ENCODE measurements at regions not wholly inside any gene's neighbourhood (a gene's known extent, or its start where the extent isn't known, plus 50 kb on each side); places are given as distances from the start of the nearest gene placed in this dataset.
"Not testable (repeated sequence)": the region's sequence is repeated elsewhere in the genome, so short reads cannot be mapped to it uniquely, and the experiment has no call there.

- Mint-ChIP-seq H3K4me1 (peaks cover 0 to 2% (median 0%) of the 10 kb centered on the region in 4 donors), H3K9me3 (no peaks in the 10 kb centered on the region), H3K27ac (no peak overlapping the region), H3K27me3 (peaks cover 42% of the 10 kb centered on the region), H3K36me3 (no peaks in the 10 kb centered on the region), H3K4me3 (no peak overlapping the region)
- peaks cover under 1% of the 10 kb centered on the region for H3K4me1 ChIP-seq (ENCODE audit: control insufficient read depth, insufficient read depth, low read length, poor library complexity, severe bottlenecking)
- peaks cover 4% of the 10 kb centered on the region for H3K27me3 ChIP-seq (ENCODE audit: control insufficient read depth, insufficient read depth, low read length)
- H3K4me3 ChIP-seq (ENCODE audit: low read depth, low read length), result no peak overlapping the region
- DNase-seq, result no peak
- H3K36me3 ChIP-seq (ENCODE audit: control insufficient read depth, insufficient read depth, low read length), result no peaks in the 10 kb centered on the region
- H3K27ac ChIP-seq (ENCODE audit: insufficient read depth, low read length, poor library complexity, severe bottlenecking), result no peak overlapping the region
- no peaks in the 10 kb centered on the region for H3K9me3 ChIP-seq (ENCODE audit: control insufficient read depth in 2 of 2, low read length in 2 of 2)
- ATAC-seq (ENCODE audit: low read depth in 2 of 2), result no peak
These were observed 65.2 kb downstream of the C9orf50 start for GRCh38 chr9:129555512-129556215.

- no peak overlapping the region for H3K4me3 Mint-ChIP-seq
- ATAC-seq (ENCODE audit: low read depth in 2 of 2), result no peak
- peaks cover 47% of the 10 kb centered on the region for H3K27me3 Mint-ChIP-seq
These were observed 66.3 kb downstream of the C9orf50 start for GRCh38 chr9:129554649-129555048.

GRCh38 chr9:129553277-129553676 lies 67.6 kb downstream of the C9orf50 start:
- H3K36me3 ChIP-seq (ENCODE audit: control insufficient read depth, insufficient read depth, low read length), result no peaks in the 10 kb centered on the region
- H3K4me1 Mint-ChIP-seq, result peaks cover 0 to 9% (median 2%) of the 10 kb centered on the region in 4 donors
- H3K27me3 Mint-ChIP-seq, result peaks cover 60% of the 10 kb centered on the region
- H3K4me3 ChIP-seq (ENCODE audit: low read depth, low read length), result no peak overlapping the region
- H3K9me3 ChIP-seq (ENCODE audit: control insufficient read depth in 2 of 2, low read length in 2 of 2), result no peaks in the 10 kb centered on the region
- no peak overlapping the region for H3K27ac Mint-ChIP-seq
- no peak for ATAC-seq (ENCODE audit: low read depth in 2 of 2)
- H3K27me3 ChIP-seq (ENCODE audit: control insufficient read depth, insufficient read depth, low read length), result peaks cover 4% of the 10 kb centered on the region
- no peak overlapping the region for H3K4me3 Mint-ChIP-seq
- no peak overlapping the region for H3K27ac ChIP-seq (ENCODE audit: insufficient read depth, low read length, poor library complexity, severe bottlenecking)
- H3K9me3 Mint-ChIP-seq, result no peaks in the 10 kb centered on the region
- no peak for DNase-seq
- H3K36me3 Mint-ChIP-seq, result no peaks in the 10 kb centered on the region
- peaks cover 11% of the 10 kb centered on the region for H3K4me1 ChIP-seq (ENCODE audit: control insufficient read depth, insufficient read depth, low read length, poor library complexity, severe bottlenecking)

More at GRCh38 chr9:129554649-129555048, 66.3 kb downstream of the C9orf50 start:
- H3K27ac Mint-ChIP-seq, result no peak overlapping the region
- no peaks in the 10 kb centered on the region for H3K36me3 ChIP-seq (ENCODE audit: control insufficient read depth, insufficient read depth, low read length)
- peaks cover 10% of the 10 kb centered on the region for H3K4me1 ChIP-seq (ENCODE audit: control insufficient read depth, insufficient read depth, low read length, poor library complexity, severe bottlenecking)
- H3K36me3 Mint-ChIP-seq, result no peaks in the 10 kb centered on the region
- H3K27ac ChIP-seq (ENCODE audit: insufficient read depth, low read length, poor library complexity, severe bottlenecking), result no peak overlapping the region
- peaks cover 4% of the 10 kb centered on the region for H3K27me3 ChIP-seq (ENCODE audit: control insufficient read depth, insufficient read depth, low read length)
- H3K9me3 Mint-ChIP-seq, result no peaks in the 10 kb centered on the region
- H3K4me1 Mint-ChIP-seq, result peaks cover 0 to 6% (median 0%) of the 10 kb centered on the region in 4 donors
- no peak overlapping the region for H3K4me3 ChIP-seq (ENCODE audit: low read depth, low read length)
- DNase-seq, result no peak
- H3K9me3 ChIP-seq (ENCODE audit: control insufficient read depth in 2 of 2, low read length in 2 of 2), result no peaks in the 10 kb centered on the region

- no peak for DNase-seq
- H3K27me3 ChIP-seq (ENCODE audit: control insufficient read depth, insufficient read depth, low read length), result peaks cover 4% of the 10 kb centered on the region
- H3K27me3 Mint-ChIP-seq, result peaks cover 60% of the 10 kb centered on the region
- H3K27ac ChIP-seq (ENCODE audit: insufficient read depth, low read length, poor library complexity, severe bottlenecking), result no peak overlapping the region
- no peaks in the 10 kb centered on the region for H3K9me3 ChIP-seq (ENCODE audit: control insufficient read depth in 2 of 2, low read length in 2 of 2)
- no peaks in the 10 kb centered on the region for H3K9me3 Mint-ChIP-seq
- H3K4me3 Mint-ChIP-seq, result no peak overlapping the region
- H3K27ac Mint-ChIP-seq, result no peak overlapping the region
- H3K4me1 ChIP-seq (ENCODE audit: control insufficient read depth, insufficient read depth, low read length, poor library complexity, severe bottlenecking), result peaks cover 11% of the 10 kb centered on the region
- no peak overlapping the region for H3K4me3 ChIP-seq (ENCODE audit: low read depth, low read length)
- no peaks in the 10 kb centered on the region for H3K36me3 ChIP-seq (ENCODE audit: control insufficient read depth, insufficient read depth, low read length)
- H3K4me1 Mint-ChIP-seq, result peaks cover 0 to 9% (median 2%) of the 10 kb centered on the region in 4 donors
- no peaks in the 10 kb centered on the region for H3K36me3 Mint-ChIP-seq
- ATAC-seq (ENCODE audit: low read depth in 2 of 2), result no peak
These were observed 68.8 kb downstream of the C9orf50 start for GRCh38 chr9:129552064-129552463.

- peaks cover 4% of the 10 kb centered on the region for H3K27me3 ChIP-seq (ENCODE audit: control insufficient read depth, insufficient read depth, low read length)
- Mint-ChIP-seq H3K4me1 (peaks cover 0 to 9% (median 2%) of the 10 kb centered on the region in 4 donors), H3K4me3 (no peak overlapping the region), H3K27me3 (peaks cover 65% of the 10 kb centered on the region), H3K36me3 (no peaks in the 10 kb centered on the region), H3K27ac (no peak overlapping the region), H3K9me3 (no peaks in the 10 kb centered on the region)
- H3K36me3 ChIP-seq (ENCODE audit: control insufficient read depth, insufficient read depth, low read length), result no peaks in the 10 kb centered on the region
- ATAC-seq (ENCODE audit: low read depth in 2 of 2), result no peak
- no peak overlapping the region for H3K4me3 ChIP-seq (ENCODE audit: low read depth, low read length)
- H3K27ac ChIP-seq (ENCODE audit: insufficient read depth, low read length, poor library complexity, severe bottlenecking), result no peak overlapping the region
- no peaks in the 10 kb centered on the region for H3K9me3 ChIP-seq (ENCODE audit: control insufficient read depth in 2 of 2, low read length in 2 of 2)
- peaks cover 11% of the 10 kb centered on the region for H3K4me1 ChIP-seq (ENCODE audit: control insufficient read depth, insufficient read depth, low read length, poor library complexity, severe bottlenecking)
- DNase-seq, result no peak
These were observed 69.4 kb downstream of the C9orf50 start for GRCh38 chr9:129551393-129551973.

GRCh38 chr9:129550977-129551376 lies 69.9 kb downstream of the C9orf50 start:
- Mint-ChIP-seq H3K27me3 (peaks cover 61% of the 10 kb centered on the region), H3K4me3 (peak overlapping the region in 1 of 4 donors; percentile 82)
- not testable (repeated sequence) for H3K4me1 Mint-ChIP-seq; H3K36me3 Mint-ChIP-seq; H3K9me3 Mint-ChIP-seq; H3K27ac Mint-ChIP-seq; ATAC-seq (ENCODE audit: low read depth in 2 of 2); H3K27me3 ChIP-seq (ENCODE audit: control insufficient read depth, insufficient read depth, low read length); H3K9me3 ChIP-seq (ENCODE audit: control insufficient read depth in 2 of 2, low read length in 2 of 2); H3K36me3 ChIP-seq (ENCODE audit: control insufficient read depth, insufficient read depth, low read length); H3K4me3 ChIP-seq (ENCODE audit: low read depth, low read length); H3K27ac ChIP-seq (ENCODE audit: insufficient read depth, low read length, poor library complexity, severe bottlenecking); DNase-seq
- peaks cover 11% of the 10 kb centered on the region for H3K4me1 ChIP-seq (ENCODE audit: control insufficient read depth, insufficient read depth, low read length, poor library complexity, severe bottlenecking)

GRCh38 chr9:129550199-129550839 lies 70.6 kb downstream of the C9orf50 start:
- peaks cover 0 to 9% (median 2%) of the 10 kb centered on the region in 4 donors for H3K4me1 Mint-ChIP-seq
- no peak for DNase-seq
- peaks cover 63% of the 10 kb centered on the region for H3K27me3 Mint-ChIP-seq
- no peak overlapping the region for H3K27ac Mint-ChIP-seq
- Histone ChIP-seq H3K4me1 (ENCODE audit: control insufficient read depth, insufficient read depth, low read length, poor library complexity, severe bottlenecking) (peaks cover 11% of the 10 kb centered on the region), H3K27me3 (ENCODE audit: control insufficient read depth, insufficient read depth, low read length) (peaks cover 4% of the 10 kb centered on the region), H3K27ac (ENCODE audit: insufficient read depth, low read length, poor library complexity, severe bottlenecking) (no peak overlapping the region), H3K4me3 (ENCODE audit: low read depth, low read length) (no peak overlapping the region), H3K36me3 (ENCODE audit: control insufficient read depth, insufficient read depth, low read length) (no peaks in the 10 kb centered on the region), H3K9me3 (ENCODE audit: control insufficient read depth in 2 of 2, low read length in 2 of 2) (no peaks in the 10 kb centered on the region)
- no peak for ATAC-seq (ENCODE audit: low read depth in 2 of 2)
- peak overlapping the region in 1 of 4 donors; percentile 82 for H3K4me3 Mint-ChIP-seq
- H3K36me3 Mint-ChIP-seq, result no peaks in the 10 kb centered on the region
- peaks cover 0 to 2% (median 0%) of the 10 kb centered on the region in 7 donors for H3K9me3 Mint-ChIP-seq
